DND-41 (cell line): ENCODE measurements at regions not wholly inside any gene's neighbourhood (a gene's known extent, or its start where the extent isn't known, plus 50 kb on each side); places are given as distances from the start of the nearest gene placed in this dataset.

Source experiments
- ATAC-seq: fragments of 200-7000 bp; cut with Tn5 transposase; 3 replicates; pipeline ENCODE4 v1.9.1; 2021; ENCODE audit warnings: low read depth; ENCODE audit not compliant: insufficient read depth
- DNase-seq: peaks from one replicate; pipeline ENCODE4 v3.0.0-alpha.2; 2020
- H2AFZ ChIP-seq: 2 replicates; pipeline ENCODE4 v1.6.0; 2012; ENCODE audit warnings: low read depth, low read length
- H3K27ac ChIP-seq: 2 replicates; pipeline ENCODE4 v1.5.1; 2012; ENCODE audit warnings: low read length, inconsistent platforms
- H3K27me3 ChIP-seq: fragments of 200-600 bp; sonication (generic); 2 replicates; pipeline ENCODE4 v1.6.0; 2012; ENCODE audit warnings: low read length, mild to moderate bottlenecking, inconsistent platforms; ENCODE audit not compliant: insufficient read depth, poor library complexity
- H3K36me3 ChIP-seq: 2 replicates; pipeline ENCODE4 v1.5.1; 2012; ENCODE audit warnings: low read length, inconsistent platforms; ENCODE audit not compliant: insufficient read depth
- H3K4me1 ChIP-seq: 2 replicates; pipeline ENCODE4 v1.5.1; 2012; ENCODE audit warnings: mild to moderate bottlenecking, low read length; ENCODE audit not compliant: insufficient read depth
- H3K4me2 ChIP-seq: 2 replicates; pipeline ENCODE4 v1.6.0; 2012; ENCODE audit warnings: mild to moderate bottlenecking, moderate library complexity, low read length, inconsistent platforms; ENCODE audit not compliant: insufficient read depth
- H3K4me3 ChIP-seq, 2 experiments: fragments of 200-600 bp in 1 of 2; shearing (Covaris generic) in 1 of 2; 2 replicates each; pipeline ENCODE4 v1.5.1; 2012 to 2016; ENCODE audit warnings: inconsistent platforms in 2 of 2, low read length in 2 of 2, mild to moderate bottlenecking in 2 of 2, low read depth in 1 of 2, moderate library complexity in 1 of 2
- H3K79me2 ChIP-seq: 2 replicates; pipeline ENCODE4 v1.6.0; 2012; ENCODE audit warnings: low read length, inconsistent platforms; ENCODE audit not compliant: insufficient read depth
- H3K9ac ChIP-seq: 2 replicates; pipeline ENCODE4 v1.6.0; 2012; ENCODE audit warnings: low read depth, mild to moderate bottlenecking, inconsistent platforms, low read length, moderate library complexity
- H3K9me3 ChIP-seq: 2 replicates; pipeline ENCODE4 v1.5.1; 2012; ENCODE audit warnings: low read length, moderate library complexity, mild to moderate bottlenecking, inconsistent platforms; ENCODE audit not compliant: insufficient read depth, severe bottlenecking
- H4K20me1 ChIP-seq: 2 replicates; pipeline ENCODE4 v1.6.0; 2012; ENCODE audit warnings: low read length; ENCODE audit not compliant: insufficient read depth
- CTCF ChIP-seq: IDR thresholded peaks from 2 replicates; pipeline ENCODE4 v1.5.1; 2012; ENCODE audit warnings: borderline replicate concordance, low read length, moderate library complexity, mild to moderate bottlenecking; ENCODE audit not compliant: poor library complexity, severe bottlenecking; ENCODE audit errors: extremely low read depth
- EZH2 ChIP-seq: IDR thresholded peaks from 3 replicates; pipeline ENCODE4 v1.6.1; 2012; ENCODE audit warnings: borderline replicate concordance, low read depth, mild to moderate bottlenecking, moderate library complexity, low read length, inconsistent platforms; ENCODE audit not compliant: severe bottlenecking

GRCh38 chr1:234907940-234908405 lies 220.7 kb downstream of the TOMM20 start:
- DNase-seq, result no peak
- H3K4me3 ChIP-seq, result no peak overlapping the region
- H3K27me3 ChIP-seq, result no peaks in the 10 kb centered on the region
- H3K36me3 ChIP-seq, result no peaks in the 10 kb centered on the region
- ATAC-seq, result no peak
- TF ChIP-seq CTCF (no peak), EZH2 (no peak)
- no peaks in the 10 kb centered on the region for H3K9me3 ChIP-seq
- H3K79me2 ChIP-seq, result no peaks in the 10 kb centered on the region
- H3K27ac ChIP-seq, result no peak overlapping the region
- H3K4me2 ChIP-seq, result no peak overlapping the region
- no peaks in the 10 kb centered on the region for H3K4me1 ChIP-seq
- no peak overlapping the region for H3K9ac ChIP-seq
- H4K20me1 ChIP-seq, result no peaks in the 10 kb centered on the region
- H2AFZ ChIP-seq, result no peak overlapping the region

GRCh38 chr1:234907208-234907939 lies 221.3 kb downstream of the TOMM20 start:
- H3K36me3 ChIP-seq, result no peaks in the 10 kb centered on the region
- no peaks in the 10 kb centered on the region for H3K27me3 ChIP-seq
- DNase-seq (no peak), ATAC-seq (no peak)
- no peak overlapping the region for H2AFZ ChIP-seq
- no peaks in the 10 kb centered on the region for H3K4me1 ChIP-seq
- no peak overlapping the region for H3K27ac ChIP-seq
- no peak overlapping the region for H3K9ac ChIP-seq
- no peaks in the 10 kb centered on the region for H4K20me1 ChIP-seq
- H3K9me3 ChIP-seq, result no peaks in the 10 kb centered on the region
- no peaks in the 10 kb centered on the region for H3K79me2 ChIP-seq
- TF ChIP-seq EZH2 (no peak), CTCF (no peak)
- no peak overlapping the region for H3K4me3 ChIP-seq
- no peak overlapping the region for H3K4me2 ChIP-seq

GRCh38 chr1:234906654-234907053 lies 222.0 kb downstream of the TOMM20 start:
- ATAC-seq (no peak), DNase-seq (no peak)
- Histone ChIP-seq H3K9me3 (no peaks in the 10 kb centered on the region), H3K4me2 (no peak overlapping the region), H4K20me1 (no peaks in the 10 kb centered on the region), H3K27ac (no peak overlapping the region), H2AFZ (no peak overlapping the region), H3K9ac (no peak overlapping the region), H3K27me3 (no peaks in the 10 kb centered on the region), H3K79me2 (no peaks in the 10 kb centered on the region), H3K36me3 (no peaks in the 10 kb centered on the region), H3K4me1 (no peaks in the 10 kb centered on the region), H3K4me3 (no peak overlapping the region)
- TF ChIP-seq CTCF (no peak), EZH2 (no peak)
